HCT116 (cell line): ENCODE measurements at regions not wholly inside any gene's neighbourhood (a gene's known extent, or its start where the extent isn't known, plus 50 kb on each side); places are given as distances from the start of the nearest gene placed in this dataset.

ENCODE experiments used
- POLR2A ChIP-seq: IDR thresholded peaks from 2 replicates; pipeline ENCODE4 v1.7.0; 2011; ENCODE audit warnings: borderline replicate concordance; ENCODE audit not compliant: insufficient read depth, insufficient read length; ENCODE audit errors: extremely low read depth
- RAD21 ChIP-seq: IDR thresholded peaks from 2 replicates; pipeline ENCODE4 v1.6.1; 2012; ENCODE audit warnings: low read depth, mild to moderate bottlenecking
- TF ChIP-seq, protein P1 (sequence below), 3 experiments: fragments of 200-600 bp in 1 of 3; sonication (generic) in 1 of 3; IDR thresholded peaks in 2 of 3; conservative IDR thresholded peaks in 1 of 3; 2 replicates each; pipeline ENCODE4 v1.5.1; 2012 to 2017; ENCODE audit warnings: low read depth in 2 of 3, low read length in 2 of 3, antibody characterized with exemption in 1 of 3, borderline replicate concordance in 1 of 3, control low read depth in 1 of 3, mild to moderate bottlenecking in 1 of 3, mixed read lengths in 1 of 3, mixed run types in 1 of 3, moderate library complexity in 1 of 3; ENCODE audit not compliant: insufficient read depth in 1 of 3

DNA sequence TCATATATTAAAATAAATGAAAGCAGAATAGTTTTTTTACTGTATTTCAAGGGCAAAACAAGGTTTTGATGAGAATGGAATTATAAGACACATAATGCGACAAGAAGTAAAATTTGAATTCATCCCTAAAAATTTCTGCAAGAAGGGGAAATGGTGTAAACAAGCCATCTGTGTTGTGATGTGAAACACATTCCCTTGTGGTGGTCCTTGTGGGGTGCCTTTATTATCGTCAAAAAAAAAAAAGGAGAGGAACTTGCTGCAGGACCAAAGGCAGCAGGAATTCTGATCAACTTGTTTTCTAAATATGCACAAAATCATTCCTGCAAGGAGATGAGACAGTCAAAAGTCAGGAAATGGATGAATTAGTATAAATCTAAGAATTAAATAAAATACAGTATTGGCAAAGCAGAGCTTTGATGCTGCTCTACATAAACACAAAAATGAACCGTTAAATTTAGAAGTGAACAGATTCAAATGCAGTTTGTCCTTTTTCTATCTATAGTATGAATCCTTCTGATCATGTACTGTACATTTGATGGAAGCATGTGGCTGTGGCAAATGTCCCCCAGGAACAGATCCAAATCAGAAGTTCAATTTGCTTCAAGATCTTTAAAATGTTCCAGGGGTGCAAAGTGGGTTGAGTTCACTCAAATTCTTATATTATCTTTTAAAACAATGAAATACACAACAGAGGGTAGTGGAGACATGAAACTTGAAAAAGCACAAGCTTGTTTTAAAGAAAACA, 818.8 kb downstream of the PLCL1 start:
- TF ChIP-seq RAD21 (no peak), POLR2A (no peak)
- TF ChIP-seq, protein P1, sequence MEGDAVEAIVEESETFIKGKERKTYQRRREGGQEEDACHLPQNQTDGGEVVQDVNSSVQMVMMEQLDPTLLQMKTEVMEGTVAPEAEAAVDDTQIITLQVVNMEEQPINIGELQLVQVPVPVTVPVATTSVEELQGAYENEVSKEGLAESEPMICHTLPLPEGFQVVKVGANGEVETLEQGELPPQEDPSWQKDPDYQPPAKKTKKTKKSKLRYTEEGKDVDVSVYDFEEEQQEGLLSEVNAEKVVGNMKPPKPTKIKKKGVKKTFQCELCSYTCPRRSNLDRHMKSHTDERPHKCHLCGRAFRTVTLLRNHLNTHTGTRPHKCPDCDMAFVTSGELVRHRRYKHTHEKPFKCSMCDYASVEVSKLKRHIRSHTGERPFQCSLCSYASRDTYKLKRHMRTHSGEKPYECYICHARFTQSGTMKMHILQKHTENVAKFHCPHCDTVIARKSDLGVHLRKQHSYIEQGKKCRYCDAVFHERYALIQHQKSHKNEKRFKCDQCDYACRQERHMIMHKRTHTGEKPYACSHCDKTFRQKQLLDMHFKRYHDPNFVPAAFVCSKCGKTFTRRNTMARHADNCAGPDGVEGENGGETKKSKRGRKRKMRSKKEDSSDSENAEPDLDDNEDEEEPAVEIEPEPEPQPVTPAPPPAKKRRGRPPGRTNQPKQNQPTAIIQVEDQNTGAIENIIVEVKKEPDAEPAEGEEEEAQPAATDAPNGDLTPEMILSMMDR (IDR thresholded peaks at IDR 0.05 in 2 of 3, conservative IDR thresholded peaks at IDR 0.05 in 1 of 3; ENCODE audit: borderline replicate concordance in 1 of 3, insufficient read depth in 1 of 3, low read depth in 2 of 3, low read length in 2 of 3): no peak
